DOHH2 (cell line): ENCODE measurements at regions not wholly inside any gene's neighbourhood (a gene's known extent, or its start where the extent isn't known, plus 50 kb on each side); places are given as distances from the start of the nearest gene placed in this dataset.

ENCODE experiments used
- CTCF ChIP-seq: fragments of 200-600 bp; sonication (generic); IDR thresholded peaks from one replicate; pipeline ENCODE4 v1.5.1; 2014; ENCODE audit warnings: antibody characterized with exemption, mild to moderate bottlenecking, low read depth, low read length; ENCODE audit not compliant: poor library complexity, severe bottlenecking
- EZH2phosphoT487 ChIP-seq: fragments of 200-600 bp; sonication (generic); IDR thresholded peaks from 2 replicates; pipeline ENCODE4 v1.6.1; 2017; ENCODE audit warnings: borderline replicate concordance, mild to moderate bottlenecking, antibody characterized with exemption, low read length, moderate library complexity, mixed read lengths

GRCh38 chr15:87508086-87508485 is 748.5 kb downstream of the NTRK3 start:
- TF ChIP-seq CTCF = no peak
- TF ChIP-seq EZH2phosphoT487 = no peak
